T47D (cell line): ENCODE measurements at regions not wholly inside any gene's neighbourhood (a gene's known extent, or its start where the extent isn't known, plus 50 kb on each side); places are given as distances from the start of the nearest gene placed in this dataset.

Source experiments
- DNase-seq, 2 experiments: peaks; one replicate each; pipeline versions ENCODE4 v3.0.0 to v3.0.0-alpha.2; 2011 to 2012; ENCODE audit warnings: low read depth in 1 of 2, low spot score in 1 of 2
- JUND ChIP-seq: IDR thresholded peaks from 2 replicates; pipeline ENCODE4 v1.6.1; 2012; ENCODE audit warnings: low read depth
- in situ Hi-C: cut with HindIII; loops from 2 replicates; pipeline ENCODE4 v1.10.0; 2016; ENCODE audit warnings: low sequenced_read_pairs, low pct_unique_long_range_greater_than_20kb

DNA sequence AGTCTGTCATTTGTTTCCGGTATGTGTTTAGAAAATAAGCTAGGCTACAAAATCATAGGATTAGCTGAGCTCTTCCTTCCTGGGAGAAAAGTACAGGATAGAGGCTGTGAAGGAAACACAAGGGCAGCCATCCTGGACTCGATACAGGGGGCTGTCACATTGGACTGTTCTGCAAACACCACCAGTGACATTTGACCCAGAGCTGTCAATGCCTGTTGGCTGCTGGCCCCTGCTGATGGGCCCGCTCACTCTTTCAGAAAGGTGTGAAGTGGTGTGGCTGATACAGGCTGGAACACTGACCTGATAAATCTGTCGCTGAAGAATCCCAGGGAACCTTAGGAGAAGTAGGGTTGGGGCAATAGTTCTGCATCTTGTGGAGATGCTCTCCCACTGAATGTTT lies 183.1 kb downstream of the RHOU start:
- no peak for TF ChIP-seq JUND
- in situ Hi-C loops, result no loop called here
- no peak for DNase-seq

DNA sequence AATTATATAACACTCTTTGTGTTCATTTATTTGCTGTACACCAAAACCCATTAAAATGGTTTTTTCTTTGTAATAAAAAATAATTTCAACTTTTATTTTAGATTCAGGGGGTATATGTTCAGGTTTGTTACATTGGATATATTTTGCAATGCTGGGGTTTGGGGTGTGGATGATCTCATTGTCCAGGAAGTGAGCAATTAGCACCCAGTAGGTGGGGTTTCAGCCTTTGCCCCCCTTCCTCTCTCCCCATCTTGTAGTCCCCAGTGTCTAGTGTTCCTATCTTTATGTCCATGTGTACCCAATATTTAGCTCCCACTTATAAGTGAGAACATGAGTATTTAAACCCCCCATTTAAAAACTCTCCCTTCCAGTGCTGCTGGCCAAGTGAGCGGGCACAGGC lies 184.6 kb downstream of the RHOU start:
- in situ Hi-C loops, result no loop called here
- no peak for DNase-seq
- no peak for TF ChIP-seq JUND

DNA sequence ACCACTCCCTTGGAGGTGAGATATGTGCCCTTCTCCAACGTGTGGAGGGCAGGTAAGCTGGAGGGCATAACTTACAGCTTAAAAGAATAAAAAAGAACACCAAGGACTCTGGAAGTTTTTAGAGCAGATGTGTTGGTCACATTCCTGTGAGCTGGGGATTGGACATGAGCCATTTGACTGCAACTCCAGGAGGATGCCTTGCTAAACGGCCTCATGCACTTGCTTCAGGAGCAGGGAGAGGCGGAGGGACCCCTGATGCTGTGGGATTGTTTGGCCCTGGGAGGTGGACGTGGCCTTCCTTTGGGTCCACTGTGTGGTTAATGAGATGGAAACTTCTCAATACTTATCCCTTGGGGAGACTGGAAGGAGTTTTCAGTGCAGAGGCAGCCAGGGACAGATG lies 185.6 kb downstream of the RHOU start:
- no peak for DNase-seq
- in situ Hi-C loops, result no loop called here
- no peak for TF ChIP-seq JUND

DNA sequence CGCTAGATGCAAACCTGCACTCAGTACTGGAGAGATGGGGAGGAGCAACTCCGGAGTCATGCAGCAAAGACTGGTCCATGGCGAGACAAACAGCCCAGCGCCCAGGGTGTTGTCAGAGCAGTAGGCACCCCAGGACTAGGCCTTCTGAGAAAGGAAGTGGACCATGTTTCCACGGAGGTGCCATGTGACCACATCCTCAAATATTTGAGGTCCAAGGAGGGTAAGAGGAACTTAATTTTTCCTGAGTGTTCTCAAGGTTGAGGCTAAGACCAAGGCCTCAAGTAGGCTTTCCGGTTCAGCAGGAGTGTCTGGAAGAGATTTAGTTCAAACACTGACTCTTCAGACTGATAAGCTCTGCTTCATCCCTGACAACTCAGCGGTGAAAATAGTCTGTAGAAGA lies 186.2 kb downstream of the RHOU start:
- in situ Hi-C loops, result no loop called here
- TF ChIP-seq JUND, result no peak
- peak in 1 of 2 experiments; percentile 55 for DNase-seq

DNA sequence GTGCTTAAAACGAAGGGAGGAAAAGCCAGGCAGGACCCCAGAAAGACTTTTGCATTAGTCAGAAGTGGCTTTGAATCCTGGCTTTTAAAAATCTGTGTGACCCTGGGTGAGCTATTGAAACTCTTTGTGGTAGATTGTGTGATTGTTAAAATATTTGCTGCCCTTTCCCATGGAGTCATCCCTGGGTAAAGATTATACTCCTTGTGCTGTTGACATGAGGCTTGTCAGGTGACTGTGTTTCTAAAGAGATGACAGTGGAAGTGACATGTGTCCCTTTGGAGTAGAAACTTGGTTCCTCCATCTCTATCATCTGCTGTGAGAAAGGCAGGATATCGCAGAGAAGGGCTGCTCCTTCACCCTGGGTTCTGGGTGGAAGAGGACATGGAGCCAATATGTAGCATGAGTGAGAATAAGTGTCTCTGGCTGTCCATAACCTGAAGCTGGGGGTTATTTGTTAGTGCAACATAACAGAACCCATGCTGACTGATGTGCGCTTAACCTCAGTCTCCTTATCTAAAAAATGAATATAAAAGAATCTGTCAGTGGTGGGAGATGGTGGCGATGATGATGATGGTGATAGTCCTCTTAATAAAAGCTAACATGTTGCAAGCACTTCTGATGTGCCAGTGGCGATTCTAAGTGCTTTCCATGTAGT lies 187.6 kb downstream of the RHOU start:
- DNase-seq, result no peak
- no peak for TF ChIP-seq JUND
- in situ Hi-C loops, result no loop called here

DNA sequence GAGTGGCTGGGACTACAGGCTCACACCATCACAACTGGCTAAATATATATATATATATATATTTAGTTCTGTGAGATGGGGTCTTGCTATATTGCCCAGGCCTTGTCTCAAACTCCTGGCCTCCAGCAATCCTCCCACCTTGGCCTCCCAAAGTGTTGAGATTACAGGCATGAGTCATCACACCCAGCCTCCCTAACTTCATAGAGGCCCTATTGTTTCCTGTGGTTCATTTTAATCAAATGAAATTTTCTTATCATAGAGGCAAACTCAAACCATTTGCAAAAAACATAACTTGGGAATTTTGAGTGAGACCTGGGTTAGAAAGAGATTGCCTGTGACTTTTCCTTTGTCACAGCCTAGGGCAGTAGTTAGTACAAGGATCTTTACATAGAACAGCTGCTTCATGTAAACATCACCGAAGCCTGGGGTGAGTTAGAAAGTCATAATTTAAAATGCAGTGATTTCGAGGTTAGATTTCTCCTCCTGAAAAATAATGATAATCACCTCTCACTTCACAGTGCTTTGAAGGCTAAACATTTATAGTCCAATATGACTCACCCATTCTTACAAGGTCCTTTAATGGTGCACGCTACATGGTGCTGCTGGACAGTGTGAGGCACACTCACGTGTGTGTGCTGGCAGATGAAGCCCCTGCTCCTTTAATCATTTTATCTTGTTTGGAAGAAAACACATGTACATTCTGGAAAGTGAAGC lies 188.9 kb downstream of the RHOU start:
- in situ Hi-C loops, result no loop called here
- no peak for DNase-seq
- TF ChIP-seq JUND, result no peak

DNA sequence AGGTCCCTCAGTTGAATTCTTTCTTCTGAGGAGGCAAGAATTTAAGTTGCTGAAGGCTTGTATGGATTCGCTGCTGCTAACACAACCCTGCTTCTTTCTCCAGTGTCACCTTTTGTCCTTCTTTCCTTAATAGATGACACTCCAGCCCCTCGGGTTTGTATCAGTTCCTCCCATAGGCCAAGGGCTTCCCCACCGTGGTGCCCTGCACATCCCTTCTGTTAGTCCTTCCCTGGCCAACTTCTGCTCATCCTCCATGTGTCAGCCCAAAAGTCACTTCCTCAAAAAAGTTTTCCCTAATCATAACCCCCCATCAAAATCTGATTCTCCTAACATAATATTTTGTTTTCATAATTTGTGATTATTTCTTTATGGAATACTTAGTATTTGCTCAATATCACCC lies 190.4 kb downstream of the RHOU start:
- TF ChIP-seq JUND, result no peak
- in situ Hi-C loops, result no loop called here
- no peak for DNase-seq

DNA sequence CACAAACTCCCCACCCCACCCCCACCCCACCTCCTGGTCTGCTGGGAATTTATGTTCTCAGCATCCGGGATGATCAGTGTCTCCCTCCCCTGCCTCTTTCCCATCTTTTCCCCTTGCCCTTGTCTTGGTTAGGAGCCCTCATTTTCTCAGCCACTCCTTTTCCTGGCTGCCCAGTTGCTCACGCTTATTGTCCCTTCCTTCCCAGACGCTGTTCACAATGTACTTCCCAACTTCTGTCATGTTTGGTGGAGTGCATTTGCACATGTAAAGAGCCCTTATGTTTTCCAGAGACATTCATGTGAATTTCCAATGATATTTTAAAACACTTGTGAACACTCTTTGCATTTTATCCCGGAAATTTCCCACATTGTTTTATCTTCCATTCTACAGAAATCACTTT lies 192.1 kb downstream of the RHOU start:
- no peak for TF ChIP-seq JUND
- no peak for DNase-seq
- in situ Hi-C loops, result no loop called here

DNA sequence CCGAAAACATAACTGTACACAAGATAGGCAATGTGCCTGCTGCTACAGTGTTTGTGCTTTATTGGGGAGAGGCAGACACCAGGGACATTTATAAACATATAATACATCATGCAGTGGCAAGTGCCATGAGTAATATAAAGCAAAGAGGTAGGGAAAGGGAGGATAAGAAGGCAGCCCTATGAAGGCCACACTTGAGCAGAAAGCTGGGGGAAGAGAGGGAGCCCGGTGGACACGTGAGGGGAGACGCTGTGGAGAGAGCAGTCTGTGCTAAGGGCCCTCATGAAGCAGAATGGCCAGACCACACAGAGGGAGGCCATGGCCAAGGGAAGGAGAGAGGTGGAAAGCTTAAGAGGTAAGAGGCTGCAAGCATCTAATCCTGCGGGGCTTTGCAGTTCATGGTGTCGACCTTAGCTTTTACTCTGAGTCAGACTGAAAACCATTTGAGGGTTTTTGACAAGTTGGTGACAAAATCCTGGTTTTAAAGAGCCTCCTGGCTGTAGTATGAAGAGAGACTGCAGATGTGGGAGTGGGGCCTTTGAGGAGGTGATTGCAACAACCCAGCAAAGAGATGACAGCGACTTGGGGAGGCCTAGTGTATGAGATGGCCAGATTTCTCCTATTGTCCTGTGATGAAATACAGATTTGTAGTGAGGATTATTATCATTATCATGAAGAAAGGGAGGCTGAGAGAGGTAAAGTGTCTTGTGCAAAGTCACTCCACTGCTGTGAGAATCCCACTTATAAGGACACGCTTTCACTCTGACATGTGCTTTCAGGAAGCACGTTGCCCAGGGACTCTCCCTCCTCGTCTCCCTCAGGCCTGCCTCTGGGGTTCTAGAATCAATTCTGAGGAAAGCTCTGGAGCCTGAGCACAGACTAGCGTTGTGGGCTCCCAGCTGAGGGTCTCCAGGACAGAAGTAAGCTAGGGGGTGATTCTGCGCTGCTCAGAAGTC lies 192.9 kb downstream of the RHOU start:
- in situ Hi-C loops, result no loop called here
- DNase-seq, result no peak
- no peak for TF ChIP-seq JUND

DNA sequence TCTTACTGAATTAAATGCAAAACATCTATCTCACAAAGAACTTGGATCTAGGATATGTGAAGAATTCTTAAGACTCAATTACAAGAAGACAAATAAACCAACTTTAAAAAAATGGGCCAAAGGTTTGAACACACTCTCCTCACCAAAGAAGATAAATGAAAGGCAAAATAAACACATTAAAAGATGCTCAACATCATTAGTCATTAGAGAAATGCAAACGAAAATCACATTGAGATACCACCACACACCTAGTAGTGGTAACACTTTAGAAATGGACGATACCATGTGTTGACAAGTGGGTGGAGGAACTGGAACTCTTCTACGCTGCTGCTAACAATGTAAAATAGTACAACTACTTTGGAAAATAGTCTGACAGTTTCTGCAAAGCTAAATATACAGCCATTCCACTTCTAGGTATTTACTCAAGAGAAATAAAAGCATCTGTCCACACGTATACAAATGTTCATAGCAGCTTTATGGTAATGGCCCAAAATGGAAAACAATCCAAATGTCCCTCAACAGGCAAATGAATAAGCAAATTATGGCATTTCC lies 194.3 kb downstream of the RHOU start:
- no peak for DNase-seq
- in situ Hi-C loops, result no loop called here
- TF ChIP-seq JUND, result no peak

DNA sequence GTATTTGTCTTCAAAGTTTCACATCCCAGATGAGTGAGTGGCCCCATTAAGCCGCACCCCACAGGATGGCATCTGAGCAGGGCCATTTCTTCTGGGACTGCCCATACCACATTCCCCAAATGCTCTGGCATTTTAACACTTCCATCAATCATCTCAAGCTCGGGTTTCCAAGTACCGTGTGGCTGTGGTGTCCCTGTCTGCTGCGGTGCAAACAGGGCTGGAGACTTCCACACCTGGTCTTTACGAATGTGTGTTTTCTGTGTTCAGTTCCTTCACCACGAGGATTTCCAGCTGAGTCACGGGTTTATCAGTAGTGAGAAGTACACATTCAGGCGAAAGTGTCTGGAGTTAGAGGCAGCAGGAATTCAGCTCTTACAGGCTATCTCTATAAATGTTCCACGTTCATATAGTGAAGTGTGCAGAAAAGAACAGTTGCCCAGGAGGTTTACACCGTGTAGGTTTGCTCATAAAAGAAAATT lies 195.2 kb downstream of the RHOU start:
- peak; percentile 43 to 76 for DNase-seq
- in situ Hi-C loops, result no loop called here
- TF ChIP-seq JUND, result no peak

DNA sequence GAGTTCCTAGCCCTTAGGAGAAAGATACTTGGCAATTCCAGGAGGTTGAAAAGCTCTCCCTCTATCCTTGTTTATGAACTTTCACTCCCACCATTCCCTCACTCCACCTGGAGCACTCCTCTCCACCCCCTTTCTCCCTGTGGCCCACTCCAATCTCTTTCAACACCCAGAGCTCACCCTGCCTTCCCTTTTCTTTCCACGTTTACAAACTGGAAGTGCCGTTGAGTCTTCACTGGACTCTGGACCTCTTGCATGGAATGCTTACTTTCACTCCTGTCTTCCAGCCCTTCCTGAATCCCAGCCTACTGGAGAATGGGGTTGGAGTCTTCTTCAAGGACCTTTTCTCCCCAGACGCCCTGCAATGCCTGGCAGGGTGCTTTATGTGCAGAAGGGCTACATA lies 198.5 kb downstream of the RHOU start:
- in situ Hi-C loops, result no loop called here
- TF ChIP-seq JUND, result no peak
- DNase-seq, result no peak
